ENCODE measurements at regions not wholly inside any gene's neighbourhood (a gene's known extent, or its start where the extent isn't known, plus 50 kb on each side); places are given as distances from the start of the nearest gene placed in this dataset.

DNA sequence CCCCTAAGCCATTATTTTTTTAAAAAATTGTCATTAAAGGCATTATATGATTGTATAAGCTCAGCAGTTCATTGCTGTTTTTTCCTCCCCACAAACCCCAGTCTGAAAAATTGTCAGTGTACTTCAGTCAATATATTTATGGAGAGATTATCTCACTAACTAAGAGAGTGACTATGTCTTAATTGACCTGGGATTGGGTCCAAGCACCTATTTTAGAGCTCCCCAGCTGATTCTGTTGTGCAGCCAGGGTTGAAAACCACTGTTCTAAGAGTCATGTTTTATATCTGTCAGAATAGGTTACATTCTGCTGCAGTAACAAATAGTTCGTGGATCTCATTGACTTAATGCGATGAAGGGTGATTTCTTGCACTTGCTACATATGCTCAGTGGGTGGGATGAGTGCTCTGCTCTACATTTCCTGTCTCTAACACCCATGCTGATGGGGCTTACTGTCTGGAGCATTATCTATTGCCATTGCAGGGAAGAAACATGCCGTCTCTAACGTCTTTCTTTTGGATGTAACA, 171.2 kb upstream of the MPHOSPH6 start:
- no peak for FAIRE-seq
- Histone ChIP-seq H4K20me1 (replicated peaks; ENCODE audit: control insufficient read depth, insufficient read depth, low read length) (no peaks in the 10 kb centered on the region), H3K4me2 (ENCODE audit: insufficient read depth, low read length) (no peak overlapping the region), H2AFZ (ENCODE audit: low read depth, low read length) (no peak overlapping the region), H3K27ac (ENCODE audit: extremely low read depth, low read depth, low read length) (no peak overlapping the region), H3K9me3 (replicated peaks; ENCODE audit: control insufficient read depth, insufficient read depth, low read depth, low read length) (no peaks in the 10 kb centered on the region; the same call in 1 of the 2 replicates), H3K9ac (ENCODE audit: insufficient read depth in 1 of 2, low read depth in 2 of 2, low read length in 2 of 2) (no peak overlapping the region), H3K9me1 (ENCODE audit: control insufficient read depth, insufficient read depth, low read length) (no peaks in the 10 kb centered on the region), H3K27me3 (ENCODE audit: control insufficient read depth in 2 of 2, insufficient read depth in 2 of 2, low read length in 2 of 2) (no peaks in the 10 kb centered on the region), H3K4me3 (no peak overlapping the region), H3K79me2 (ENCODE audit: control insufficient read depth, insufficient read depth, low read length) (no peaks in the 10 kb centered on the region), H3K4me1 (replicated peaks in 1 of 2; ENCODE audit: control insufficient read depth in 2 of 2, insufficient read depth in 2 of 2, low read length in 2 of 2) (no peaks in the 10 kb centered on the region), H3K36me3 (ENCODE audit: control insufficient read depth, insufficient read depth, low read length) (no peaks in the 10 kb centered on the region)
- in situ Hi-C loops (cut with MboI) (no loop called here), intact Hi-C loops (cut with micrococcal nuclease) (no loop called here)
- ChIA-PET CTCF (ENCODE audit: low intra/inter-chr PET ratio) (no interaction called here), POLR2A (no interaction called here)
- 3% methylated on average over 4 of the region's 4 CpGs for WGBS (ENCODE audit: insufficient coverage, low coverage, missing lambda C conversion rate)
- no peak for ATAC-seq
- BruUV-seq (replicated peaks) = no TSS peak
- TF ChIP-seq ZNF12 (CRISPR knock-in tag; IDR thresholded peaks at IDR 0.05) = 0 out of 2 replicates have a peak, but pooled peaks have one; percentile 41
- TF ChIP-seq, protein P1, sequence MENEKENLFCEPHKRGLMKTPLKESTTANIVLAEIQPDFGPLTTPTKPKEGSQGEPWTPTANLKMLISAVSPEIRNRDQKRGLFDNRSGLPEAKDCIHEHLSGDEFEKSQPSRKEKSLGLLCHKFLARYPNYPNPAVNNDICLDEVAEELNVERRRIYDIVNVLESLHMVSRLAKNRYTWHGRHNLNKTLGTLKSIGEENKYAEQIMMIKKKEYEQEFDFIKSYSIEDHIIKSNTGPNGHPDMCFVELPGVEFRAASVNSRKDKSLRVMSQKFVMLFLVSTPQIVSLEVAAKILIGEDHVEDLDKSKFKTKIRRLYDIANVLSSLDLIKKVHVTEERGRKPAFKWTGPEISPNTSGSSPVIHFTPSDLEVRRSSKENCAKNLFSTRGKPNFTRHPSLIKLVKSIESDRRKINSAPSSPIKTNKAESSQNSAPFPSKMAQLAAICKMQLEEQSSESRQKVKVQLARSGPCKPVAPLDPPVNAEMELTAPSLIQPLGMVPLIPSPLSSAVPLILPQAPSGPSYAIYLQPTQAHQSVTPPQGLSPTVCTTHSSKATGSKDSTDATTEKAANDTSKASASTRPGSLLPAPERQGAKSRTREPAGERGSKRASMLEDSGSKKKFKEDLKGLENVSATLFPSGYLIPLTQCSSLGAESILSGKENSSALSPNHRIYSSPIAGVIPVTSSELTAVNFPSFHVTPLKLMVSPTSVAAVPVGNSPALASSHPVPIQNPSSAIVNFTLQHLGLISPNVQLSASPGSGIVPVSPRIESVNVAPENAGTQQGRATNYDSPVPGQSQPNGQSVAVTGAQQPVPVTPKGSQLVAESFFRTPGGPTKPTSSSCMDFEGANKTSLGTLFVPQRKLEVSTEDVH (IDR thresholded peaks at IDR 0.05; ENCODE audit: low read depth, partially characterized antibody) = no peak
- DNase-seq (ENCODE audit: extremely low read depth in 1 of 4, low spot score in 3 of 4) = no peak

DNA sequence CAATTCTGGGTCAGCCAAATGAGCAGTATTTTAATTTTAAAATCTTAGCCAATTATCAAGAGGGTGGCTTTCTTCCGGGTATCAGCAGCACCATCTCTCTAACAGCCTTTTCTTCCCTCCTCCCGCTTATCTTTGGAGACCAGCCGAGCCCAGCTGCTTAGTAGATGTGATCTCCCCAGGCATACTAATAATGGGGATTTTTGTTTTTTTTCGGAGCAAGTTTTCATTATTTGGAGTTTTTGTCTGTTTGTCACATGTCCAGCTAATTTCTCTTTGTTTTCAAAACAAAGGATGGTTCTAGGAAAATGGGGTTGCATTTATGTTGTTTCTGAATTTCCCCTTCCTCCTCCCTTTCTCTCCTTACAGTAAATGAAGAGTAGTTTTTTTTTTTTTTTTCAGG, 170.5 kb upstream of the MPHOSPH6 start:
- DNase-seq (ENCODE audit: extremely low read depth in 1 of 4, low spot score in 3 of 4) = no peak
- 1% methylated on average over 4 of the region's 4 CpGs for WGBS (ENCODE audit: insufficient coverage, low coverage, missing lambda C conversion rate)
- no peak overlapping the region for H2AFZ ChIP-seq (ENCODE audit: low read depth, low read length)
- BruUV-seq (replicated peaks) = no TSS peak
- ChIA-PET CTCF (ENCODE audit: low intra/inter-chr PET ratio) (no interaction called here), POLR2A (no interaction called here)
- H3K27me3 ChIP-seq (ENCODE audit: control insufficient read depth in 2 of 2, insufficient read depth in 2 of 2, low read length in 2 of 2) = no peaks in the 10 kb centered on the region
- intact Hi-C loops (cut with micrococcal nuclease) (no loop called here), in situ Hi-C loops (cut with MboI) (no loop called here)
- H3K4me1 ChIP-seq (replicated peaks in 1 of 2; ENCODE audit: control insufficient read depth in 2 of 2, insufficient read depth in 2 of 2, low read length in 2 of 2) = no peaks in the 10 kb centered on the region
- ATAC-seq = no peak
- no peaks in the 10 kb centered on the region for H4K20me1 ChIP-seq (replicated peaks; ENCODE audit: control insufficient read depth, insufficient read depth, low read length)
- no peak overlapping the region for H3K4me2 ChIP-seq (ENCODE audit: insufficient read depth, low read length)
- no peak overlapping the region for H3K27ac ChIP-seq (ENCODE audit: extremely low read depth, low read depth, low read length)
- no peaks in the 10 kb centered on the region; the same call in 1 of the 2 replicates for H3K9me3 ChIP-seq (replicated peaks; ENCODE audit: control insufficient read depth, insufficient read depth, low read depth, low read length)
- no peak overlapping the region for H3K9ac ChIP-seq (ENCODE audit: insufficient read depth in 1 of 2, low read depth in 2 of 2, low read length in 2 of 2)
- no peak for FAIRE-seq
- H3K4me3 ChIP-seq = no peak overlapping the region
- H3K36me3 ChIP-seq (ENCODE audit: control insufficient read depth, insufficient read depth, low read length) = no peaks in the 10 kb centered on the region
- H3K79me2 ChIP-seq (ENCODE audit: control insufficient read depth, insufficient read depth, low read length) = no peaks in the 10 kb centered on the region
- H3K9me1 ChIP-seq (ENCODE audit: control insufficient read depth, insufficient read depth, low read length) = no peaks in the 10 kb centered on the region
- TF ChIP-seq KLF6 (CRISPR knock-in tag; IDR thresholded peaks at IDR 0.05; ENCODE audit: borderline replicate concordance) (no peak), KLF1 (tag; IDR thresholded peaks at IDR 0.05) (no peak), ZNF347 (CRISPR knock-in tag; IDR thresholded peaks at IDR 0.05; ENCODE audit: low read depth) (no peak)

Data from K562 (cell line).